ENCODE measurements at regions not wholly inside any gene's neighbourhood (a gene's known extent, or its start where the extent isn't known, plus 50 kb on each side); places are given as distances from the start of the nearest gene placed in this dataset.
A peak's percentile ranks its signal among the peaks of the same experiment; 100 is the strongest.

DNA sequence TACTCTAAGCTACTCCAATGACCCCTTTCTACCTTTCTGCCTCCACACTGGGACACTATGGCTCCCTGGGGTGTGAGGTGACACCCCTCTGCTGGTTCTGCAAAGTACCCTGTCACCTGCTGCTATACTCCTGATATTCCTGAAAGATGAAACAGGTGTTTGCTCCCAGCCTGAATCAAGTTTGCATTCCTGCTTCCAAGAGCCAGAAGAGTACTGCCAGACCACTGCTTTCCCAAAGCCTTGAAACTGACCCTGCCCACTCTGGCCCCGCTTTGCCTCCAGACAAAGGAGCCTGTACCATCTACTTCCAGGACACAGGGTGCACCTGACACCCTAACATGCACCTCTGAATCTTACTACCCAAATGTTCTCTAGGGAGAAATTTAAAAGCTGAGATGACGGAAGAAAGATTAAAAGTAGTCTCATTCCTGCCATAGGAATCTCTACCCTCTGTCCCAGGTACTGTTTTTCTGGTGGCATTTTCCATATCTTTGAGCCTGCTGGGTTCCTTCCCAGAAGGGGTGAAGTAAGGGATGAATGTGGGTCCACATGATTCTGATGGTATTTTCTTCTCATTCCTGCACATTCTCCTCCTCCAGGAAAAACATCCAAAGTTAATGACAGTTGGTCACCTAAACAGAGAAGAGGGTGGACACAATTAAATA lies 70.3 kb upstream of the DUSP10 start:
- no peaks in the 10 kb centered on the region for H4K20me1 ChIP-seq (ENCODE audit: insufficient read depth)
- POLR2A ChIA-PET (ENCODE audit: unreplicated experiment): no interaction called here
- H3K79me2 ChIP-seq (ENCODE audit: low read depth): no peaks in the 10 kb centered on the region
- no peak overlapping the region for H3K4me3 ChIP-seq
- no peaks in the 10 kb centered on the region for H3K36me3 ChIP-seq (ENCODE audit: low read depth)
- CTCF ChIA-PET: interaction anchor here (0.5 kb wide), 1 partner anchor 103 kb away, joined by 18 read pairs; no protein-coding TSS in a partner anchor
- peaks cover 11% of the 10 kb centered on the region; the same call in 1 of the 2 replicates for H3K9me3 ChIP-seq (ENCODE audit: insufficient read depth, low read depth)
- TF ChIP-seq, protein P1, sequence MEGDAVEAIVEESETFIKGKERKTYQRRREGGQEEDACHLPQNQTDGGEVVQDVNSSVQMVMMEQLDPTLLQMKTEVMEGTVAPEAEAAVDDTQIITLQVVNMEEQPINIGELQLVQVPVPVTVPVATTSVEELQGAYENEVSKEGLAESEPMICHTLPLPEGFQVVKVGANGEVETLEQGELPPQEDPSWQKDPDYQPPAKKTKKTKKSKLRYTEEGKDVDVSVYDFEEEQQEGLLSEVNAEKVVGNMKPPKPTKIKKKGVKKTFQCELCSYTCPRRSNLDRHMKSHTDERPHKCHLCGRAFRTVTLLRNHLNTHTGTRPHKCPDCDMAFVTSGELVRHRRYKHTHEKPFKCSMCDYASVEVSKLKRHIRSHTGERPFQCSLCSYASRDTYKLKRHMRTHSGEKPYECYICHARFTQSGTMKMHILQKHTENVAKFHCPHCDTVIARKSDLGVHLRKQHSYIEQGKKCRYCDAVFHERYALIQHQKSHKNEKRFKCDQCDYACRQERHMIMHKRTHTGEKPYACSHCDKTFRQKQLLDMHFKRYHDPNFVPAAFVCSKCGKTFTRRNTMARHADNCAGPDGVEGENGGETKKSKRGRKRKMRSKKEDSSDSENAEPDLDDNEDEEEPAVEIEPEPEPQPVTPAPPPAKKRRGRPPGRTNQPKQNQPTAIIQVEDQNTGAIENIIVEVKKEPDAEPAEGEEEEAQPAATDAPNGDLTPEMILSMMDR (conservative IDR thresholded peaks at IDR 0.05): no peak
- no peak for TF ChIP-seq EZH2 (IDR thresholded peaks at IDR 0.05; ENCODE audit: low read depth)
- no peak overlapping the region for H3K4me2 ChIP-seq
- peaks cover 37% of the 10 kb centered on the region for H3F3A ChIP-seq (ENCODE audit: insufficient read depth, low read depth)
- no peaks in the 10 kb centered on the region for H3K9me2 ChIP-seq (ENCODE audit: insufficient read depth)
- H3K27ac ChIP-seq: no peak overlapping the region
- no peaks in the 10 kb centered on the region for H3K27me3 ChIP-seq (ENCODE audit: insufficient read depth, low read depth)
- DNase-seq: no peak
- BruUV-seq (replicated peaks): no TSS peak
- peaks cover 76% of the 10 kb centered on the region for H3K4me1 ChIP-seq (replicated peaks; ENCODE audit: insufficient read depth)
- H2AFZ ChIP-seq: no peak overlapping the region
- intact Hi-C loops (cut with micrococcal nuclease; ENCODE audit: unreplicated experiment): no loop called here

DNA sequence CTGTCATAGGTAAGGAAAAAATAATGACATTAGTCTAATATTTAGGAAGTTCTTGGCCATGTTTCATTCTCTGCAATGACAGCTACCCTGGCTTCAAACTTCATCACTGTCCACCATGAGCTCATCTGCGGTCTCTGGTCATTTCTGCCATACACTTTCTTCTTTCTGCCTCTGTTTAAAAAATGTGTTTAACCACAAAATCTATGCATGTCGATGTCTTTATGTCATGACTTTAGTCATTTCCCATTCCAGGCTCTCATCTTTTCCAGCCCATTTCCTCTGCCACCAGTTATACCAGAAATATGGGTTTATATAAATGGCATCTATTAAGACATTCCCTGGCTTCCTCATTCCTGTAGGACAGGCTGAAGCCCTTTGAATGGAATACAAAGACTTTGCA lies 68.5 kb upstream of the DUSP10 start:
- Histone ChIP-seq H3K27ac (peak overlapping the region; percentile 90), H3K9me2 (ENCODE audit: insufficient read depth) (no peaks in the 10 kb centered on the region), H3K4me2 (peak overlapping the region; percentile 66), H3K9me3 (ENCODE audit: insufficient read depth, low read depth) (peaks cover 7% of the 10 kb centered on the region; the same call in 1 of the 2 replicates), H3K79me2 (ENCODE audit: low read depth) (no peaks in the 10 kb centered on the region), H2AFZ (no peak overlapping the region), H3K4me3 (no peak overlapping the region), H3K4me1 (replicated peaks; ENCODE audit: insufficient read depth) (peaks cover 63% of the 10 kb centered on the region), H4K20me1 (ENCODE audit: insufficient read depth) (no peaks in the 10 kb centered on the region), H3K27me3 (ENCODE audit: insufficient read depth, low read depth) (no peaks in the 10 kb centered on the region), H3K36me3 (ENCODE audit: low read depth) (no peaks in the 10 kb centered on the region), H3F3A (ENCODE audit: insufficient read depth, low read depth) (peaks cover 29% of the 10 kb centered on the region)
- TF ChIP-seq EZH2 (IDR thresholded peaks at IDR 0.05; ENCODE audit: low read depth): no peak
- TF ChIP-seq, protein P1 (conservative IDR thresholded peaks at IDR 0.05): no peak
- no TSS peak for BruUV-seq (replicated peaks)
- intact Hi-C loops (cut with micrococcal nuclease; ENCODE audit: unreplicated experiment): loop anchor here (1.0 to 2.0 kb wide), 6 partner anchors 30 to 475 kb away; partner anchors contain the start of gene DUSP10
- ChIA-PET CTCF (interaction anchor here (0.9 to 1.0 kb wide), 2 partner anchors 9 to 267 kb away, joined by 4 read pairs; no protein-coding TSS in a partner anchor), POLR2A (ENCODE audit: unreplicated experiment) (interaction anchor here (0.5 to 0.8 kb wide), 5 partner anchors 18 to 645 kb away, joined by 3 to 13 read pairs (median 3); no protein-coding TSS in a partner anchor)
- DNase-seq: peak; percentile 60 to 98

DNA sequence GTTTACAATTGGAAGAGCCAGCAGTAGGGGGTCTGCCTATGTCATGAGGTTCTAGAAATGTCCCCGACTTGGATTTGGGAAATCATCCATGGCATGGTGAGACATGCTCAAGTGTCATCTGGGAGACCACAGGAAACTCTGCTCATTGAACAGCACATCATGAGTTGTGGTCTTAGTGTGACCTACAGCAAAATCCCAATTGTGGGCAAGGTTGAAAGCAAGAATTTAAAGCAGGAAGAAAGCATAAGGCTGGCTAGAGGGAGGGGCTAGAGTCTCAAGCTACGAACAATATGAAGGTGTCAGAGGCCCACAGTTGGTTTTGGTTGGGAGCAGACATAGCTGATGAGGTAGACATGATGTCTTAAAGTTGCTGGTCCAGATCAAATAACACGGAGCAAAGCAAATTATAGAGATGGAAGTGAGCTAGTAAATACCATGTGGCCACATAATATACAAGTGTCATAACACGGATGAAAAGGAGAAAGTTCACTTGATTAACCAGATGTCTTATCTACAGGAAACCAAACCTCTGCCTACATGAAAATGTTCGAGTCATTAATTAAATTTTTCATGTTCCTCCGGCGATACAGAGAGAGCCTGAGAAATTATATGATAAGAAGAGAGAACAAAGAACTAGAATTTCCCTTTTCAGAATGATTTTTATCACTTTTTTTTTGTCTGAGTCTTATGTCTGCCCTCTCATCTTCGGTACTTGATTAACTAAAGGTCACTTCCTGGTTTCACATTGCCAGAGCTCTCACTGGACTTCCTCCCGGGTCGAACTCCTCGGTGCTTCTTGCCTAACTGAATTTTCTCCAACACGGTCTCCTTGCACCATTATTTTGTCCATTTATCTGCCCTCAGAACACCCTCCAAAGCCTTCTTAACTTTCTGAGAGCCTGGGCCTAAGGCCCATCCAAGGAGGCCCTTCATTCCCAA lies 67.5 kb upstream of the DUSP10 start:
- Histone ChIP-seq H3K9me2 (ENCODE audit: insufficient read depth) (no peaks in the 10 kb centered on the region), H3K27me3 (ENCODE audit: insufficient read depth, low read depth) (no peaks in the 10 kb centered on the region), H3K4me2 (peak overlapping the region; percentile 45), H3K4me1 (replicated peaks; ENCODE audit: insufficient read depth) (peaks cover 60% of the 10 kb centered on the region), H3F3A (ENCODE audit: insufficient read depth, low read depth) (peaks cover 28% of the 10 kb centered on the region), H2AFZ (no peak overlapping the region), H3K27ac (peak overlapping the region; percentile 90), H3K79me2 (ENCODE audit: low read depth) (no peaks in the 10 kb centered on the region), H3K4me3 (no peak overlapping the region), H3K36me3 (ENCODE audit: low read depth) (no peaks in the 10 kb centered on the region), H3K9me3 (ENCODE audit: insufficient read depth, low read depth) (peaks cover 7% of the 10 kb centered on the region; the same call in 1 of the 2 replicates), H4K20me1 (ENCODE audit: insufficient read depth) (no peaks in the 10 kb centered on the region)
- DNase-seq: no peak
- intact Hi-C loops (cut with micrococcal nuclease; ENCODE audit: unreplicated experiment): loop anchor here (1.0 to 2.0 kb wide), 6 partner anchors 31 to 474 kb away; partner anchors contain the start of gene DUSP10
- POLR2A ChIA-PET (ENCODE audit: unreplicated experiment): interaction anchor here (0.5 to 0.8 kb wide), 2 partner anchors 30 to 646 kb away, joined by 3 to 4 read pairs; no protein-coding TSS in a partner anchor
- no peak for TF ChIP-seq EZH2 (IDR thresholded peaks at IDR 0.05; ENCODE audit: low read depth)
- TF ChIP-seq, protein P1 (conservative IDR thresholded peaks at IDR 0.05): no peak
- no TSS peak for BruUV-seq (replicated peaks)
- CTCF ChIA-PET: interaction anchor here (0.9 to 1.0 kb wide), 2 partner anchors 8 to 266 kb away, joined by 4 read pairs; no protein-coding TSS in a partner anchor

Measured in PC-9 (cell line).